ENCODE measurements at regions not wholly inside any gene's neighbourhood (a gene's known extent, or its start where the extent isn't known, plus 50 kb on each side); places are given as distances from the start of the nearest gene placed in this dataset.

- TF ChIP-seq CTCF (IDR thresholded peaks at IDR 0.05) (no peak), POLR2A (IDR thresholded peaks at IDR 0.05) (no peak)
Observed at GRCh38 chr10:45075826-45076380, 75.2 kb downstream of the ZNF22 start.
